Tibial nerve (tissue), 4 donors: ENCODE measurements at regions not wholly inside any gene's neighbourhood (a gene's known extent, or its start where the extent isn't known, plus 50 kb on each side); places are given as distances from the start of the nearest gene placed in this dataset.

ENCODE experiments used
- DNase-seq, 2 donors: peaks; one replicate each; pipeline ENCODE4 v3.0.0-alpha.2; 2019; ENCODE audit warnings: low spot score in 2 of 2
- H3K27ac ChIP-seq, 4 donors: fragments of 200-600 bp; sonication (generic) in 3 of 4; one replicate each; pipeline ENCODE4 v1.5.1; 2017 to 2019; ENCODE audit warnings: mild to moderate bottlenecking in 1 of 4
- H3K27me3 ChIP-seq, 2 donors: fragments of 200-600 bp; sonication (generic) in 1 of 2; one replicate each; pipeline versions ENCODE4 v1.5.1 to v1.6.0; 2017 to 2019
- H3K36me3 ChIP-seq, 3 donors: fragments of 200-600 bp; sonication (generic); one replicate each; pipeline ENCODE4 v1.5.1; 2018 to 2019
- H3K4me1 ChIP-seq, 4 donors: fragments of 200-600 bp; sonication (generic) in 3 of 4; one replicate each; pipeline ENCODE4 v1.5.1; 2017 to 2019
- H3K4me3 ChIP-seq, 4 donors: fragments of 200-600 bp; sonication (generic) in 3 of 4; one replicate each; pipeline ENCODE4 v1.5.1; 2017 to 2019; ENCODE audit warnings: mild to moderate bottlenecking in 1 of 4, moderate library complexity in 1 of 4
- H3K9me3 ChIP-seq, 4 donors: fragments of 200-600 bp; sonication (generic) in 3 of 4; one replicate each; pipeline ENCODE4 v1.5.1; 2017 to 2019
- CTCF ChIP-seq, 5 experiments: fragments of 200-600 bp in 3 of 5; fragments of 450-650 bp in 2 of 5; sonication (generic) in 3 of 5; IDR thresholded peaks; one replicate each; pipeline ENCODE4 v1.5.1; 2016 to 2019; ENCODE audit warnings: antibody characterized with exemption in 5 of 5, mild to moderate bottlenecking in 3 of 5, moderate library complexity in 2 of 5
- EP300 ChIP-seq, 2 donors: sonication (generic); formaldehyde crosslinking; IDR thresholded peaks; one replicate each; pipeline ENCODE4 v1.6.1; 2017; ENCODE audit warnings: antibody characterized with exemption in 2 of 2, mild to moderate bottlenecking in 1 of 2
- POLR2A ChIP-seq, 2 donors: fragments of 450-650 bp; IDR thresholded peaks; one replicate each; pipeline ENCODE4 v1.6.1; 2017; ENCODE audit warnings: antibody characterized with exemption in 2 of 2, mild to moderate bottlenecking in 2 of 2, moderate library complexity in 2 of 2
- WGBS, 2 donors: methylation state at CpG; one replicate each; pipeline ENCODE4 v1.1.5; 2018; 5-methylcytosine and 5-hydroxymethylcytosine counted together

- Histone ChIP-seq H3K36me3 (no peaks in the 10 kb centered on the region), H3K27ac (no peak overlapping the region), H3K4me3 (no peak overlapping the region), H3K27me3 (no peaks in the 10 kb centered on the region), H3K9me3 (no peaks in the 10 kb centered on the region), H3K4me1 (no peaks in the 10 kb centered on the region)
- TF ChIP-seq CTCF (IDR thresholded peaks at IDR 0.05) (no peak), EP300 (IDR thresholded peaks at IDR 0.05) (no peak), POLR2A (IDR thresholded peaks at IDR 0.05) (no peak)
- WGBS, 2 donors: 86 to 89% methylated on average over 2 of the region's 2 CpGs
- no peak for DNase-seq
Observed at GRCh38 chr1:117295001-117295400, 72.2 kb upstream of the MAN1A2 start.

GRCh38 chr1:117290890-117291289 lies 76.4 kb upstream of the MAN1A2 start:
- H3K27ac ChIP-seq: no peak overlapping the region
- H3K27me3 ChIP-seq: no peaks in the 10 kb centered on the region
- DNase-seq: no peak
- H3K4me3 ChIP-seq: no peak overlapping the region
- H3K9me3 ChIP-seq: no peaks in the 10 kb centered on the region
- TF ChIP-seq POLR2A (IDR thresholded peaks at IDR 0.05) (no peak), CTCF (IDR thresholded peaks at IDR 0.05) (no peak), EP300 (IDR thresholded peaks at IDR 0.05) (no peak)
- no peaks in the 10 kb centered on the region for H3K4me1 ChIP-seq
- H3K36me3 ChIP-seq: no peaks in the 10 kb centered on the region

- H3K27me3 ChIP-seq: no peaks in the 10 kb centered on the region
- DNase-seq: no peak
- no peak overlapping the region for H3K4me3 ChIP-seq
- WGBS, 2 donors: 74 to 77% methylated on average over 3 of the region's 3 CpGs
- H3K27ac ChIP-seq: no peak overlapping the region
- no peaks in the 10 kb centered on the region for H3K4me1 ChIP-seq
- no peaks in the 10 kb centered on the region for H3K9me3 ChIP-seq
- no peaks in the 10 kb centered on the region for H3K36me3 ChIP-seq
- TF ChIP-seq POLR2A (IDR thresholded peaks at IDR 0.05) (no peak), CTCF (IDR thresholded peaks at IDR 0.05) (no peak), EP300 (IDR thresholded peaks at IDR 0.05) (no peak)
Observed at GRCh38 chr1:117289316-117289870, 77.9 kb upstream of the MAN1A2 start.

GRCh38 chr1:117286562-117286961 lies 75.8 kb upstream of the VTCN1 start:
- no peak for DNase-seq
- H3K27me3 ChIP-seq: no peaks in the 10 kb centered on the region
- 84 to 93% methylated on average over 2 of the region's 2 CpGs for WGBS, 2 donors
- no peak overlapping the region for H3K4me3 ChIP-seq
- H3K36me3 ChIP-seq: no peaks in the 10 kb centered on the region
- H3K9me3 ChIP-seq: no peaks in the 10 kb centered on the region
- no peak overlapping the region for H3K27ac ChIP-seq
- no peaks in the 10 kb centered on the region for H3K4me1 ChIP-seq
- TF ChIP-seq CTCF (IDR thresholded peaks at IDR 0.05) (no peak), POLR2A (IDR thresholded peaks at IDR 0.05) (no peak), EP300 (IDR thresholded peaks at IDR 0.05) (no peak)

- no peak for DNase-seq
- 13 to 28% methylated on average over 1 of the region's 1 CpG for WGBS, 2 donors
- no peak overlapping the region for H3K4me3 ChIP-seq
- no peaks in the 10 kb centered on the region for H3K36me3 ChIP-seq
- H3K9me3 ChIP-seq: no peaks in the 10 kb centered on the region
- no peaks in the 10 kb centered on the region for H3K4me1 ChIP-seq
- no peaks in the 10 kb centered on the region for H3K27me3 ChIP-seq
- no peak overlapping the region for H3K27ac ChIP-seq
- TF ChIP-seq CTCF (IDR thresholded peaks at IDR 0.05) (no peak), EP300 (IDR thresholded peaks at IDR 0.05) (no peak), POLR2A (IDR thresholded peaks at IDR 0.05) (no peak)
Observed at GRCh38 chr1:117286145-117286544, 75.4 kb upstream of the VTCN1 start.
